ENCODE measurements at regions not wholly inside any gene's neighbourhood (a gene's known extent, or its start where the extent isn't known, plus 50 kb on each side); places are given as distances from the start of the nearest gene placed in this dataset.
"Not testable (repeated sequence)": the region's sequence is repeated elsewhere in the genome, so short reads cannot be mapped to it uniquely, and the experiment has no call there.

- no TSS peak for BruUV-seq (replicated peaks)
- DNase-seq, result no peak
- intact Hi-C loops (cut with micrococcal nuclease; ENCODE audit: unreplicated experiment), result no loop called here
- Mint-ChIP-seq H3K27ac (ENCODE audit: unreplicated experiment) (no peak overlapping the region), H3K4me3 (ENCODE audit: low read depth, unreplicated experiment) (no peak overlapping the region), H3K36me3 (ENCODE audit: insufficient read depth, unreplicated experiment) (no peaks in the 10 kb centered on the region), H3K9me3 (ENCODE audit: low read depth, unreplicated experiment) (no peaks in the 10 kb centered on the region), H3K27me3 (ENCODE audit: unreplicated experiment) (no peaks in the 10 kb centered on the region), H3K4me1 (ENCODE audit: low read depth, unreplicated experiment) (no peaks in the 10 kb centered on the region)
- no peak for TF ChIP-seq CTCF (IDR thresholded peaks at IDR 0.05; ENCODE audit: unreplicated experiment)
- CTCF ChIA-PET, result no interaction called here
Observed at GRCh38 chr6:14291331-14291730, 173.8 kb downstream of the CD83 start.

DNA sequence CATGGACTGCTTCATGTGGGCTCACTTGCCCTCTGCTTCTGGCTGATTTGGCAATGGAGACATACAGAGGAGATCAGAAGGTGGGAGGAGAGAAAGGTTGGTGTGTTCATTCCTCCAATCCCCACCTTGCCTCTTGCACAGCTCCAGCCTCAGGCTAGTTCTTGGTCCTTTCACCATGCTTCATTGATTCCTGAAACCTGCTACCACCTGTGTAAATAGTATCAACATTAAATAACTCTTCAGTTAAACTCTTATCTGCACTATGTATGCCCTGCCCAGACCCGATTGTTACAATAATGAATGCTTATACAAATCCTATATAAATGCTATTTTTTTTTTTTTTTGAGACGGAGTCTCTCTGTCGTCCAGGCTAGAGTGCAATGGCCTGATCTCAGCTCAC lies 174.5 kb downstream of the CD83 start:
- intact Hi-C loops (cut with micrococcal nuclease; ENCODE audit: unreplicated experiment), result no loop called here
- H3K36me3 Mint-ChIP-seq (ENCODE audit: insufficient read depth, unreplicated experiment), result no peaks in the 10 kb centered on the region
- H3K9me3 Mint-ChIP-seq (ENCODE audit: low read depth, unreplicated experiment), result no peaks in the 10 kb centered on the region
- TF ChIP-seq CTCF (IDR thresholded peaks at IDR 0.05; ENCODE audit: unreplicated experiment), result no peak
- no peak overlapping the region for H3K27ac Mint-ChIP-seq (ENCODE audit: unreplicated experiment)
- no peak overlapping the region for H3K4me3 Mint-ChIP-seq (ENCODE audit: low read depth, unreplicated experiment)
- H3K4me1 Mint-ChIP-seq (ENCODE audit: low read depth, unreplicated experiment), result no peaks in the 10 kb centered on the region
- CTCF ChIA-PET, result no interaction called here
- DNase-seq, result no peak
- H3K27me3 Mint-ChIP-seq (ENCODE audit: unreplicated experiment), result no peaks in the 10 kb centered on the region
- BruUV-seq (replicated peaks), result no TSS peak

DNA sequence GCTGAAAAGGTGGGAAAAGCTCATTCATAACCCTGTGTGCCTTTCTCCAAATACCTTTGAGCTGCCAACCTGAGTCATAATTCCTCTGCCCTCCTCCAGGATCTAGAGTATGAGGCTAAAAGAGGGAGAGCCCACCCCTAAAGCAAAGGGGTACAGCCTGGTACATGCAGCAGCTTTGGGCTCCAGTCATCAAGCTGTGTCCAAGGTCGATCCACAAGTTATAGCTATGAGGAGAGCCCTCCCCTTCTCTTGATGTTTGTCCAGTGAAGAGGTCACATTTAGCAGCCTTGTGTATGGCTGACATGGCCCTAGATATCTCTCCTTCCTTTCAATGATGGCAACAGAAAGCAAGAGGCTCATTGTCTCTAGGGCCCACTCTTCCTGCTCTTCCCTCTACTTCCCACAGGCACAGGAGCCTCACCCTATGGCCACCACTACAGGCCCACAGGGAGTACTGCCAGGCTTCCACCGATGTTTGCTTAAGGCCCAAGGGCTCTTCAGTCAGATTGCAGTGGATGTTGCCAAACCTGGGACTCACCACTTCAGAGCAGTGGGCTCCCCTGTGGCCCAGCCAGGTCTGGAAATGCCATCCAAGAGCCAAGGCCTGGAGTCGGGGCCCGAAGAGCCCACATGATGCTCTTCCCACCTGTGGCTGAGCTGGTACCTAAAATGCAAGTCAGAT lies 176.8 kb downstream of the CD83 start:
- no TSS peak for BruUV-seq (replicated peaks)
- intact Hi-C loops (cut with micrococcal nuclease; ENCODE audit: unreplicated experiment), result no loop called here
- Mint-ChIP-seq H3K9me3 (ENCODE audit: low read depth, unreplicated experiment) (no peaks in the 10 kb centered on the region), H3K4me3 (ENCODE audit: low read depth, unreplicated experiment) (no peak overlapping the region), H3K36me3 (ENCODE audit: insufficient read depth, unreplicated experiment) (no peaks in the 10 kb centered on the region), H3K27ac (ENCODE audit: unreplicated experiment) (no peak overlapping the region), H3K4me1 (ENCODE audit: low read depth, unreplicated experiment) (no peaks in the 10 kb centered on the region), H3K27me3 (ENCODE audit: unreplicated experiment) (no peaks in the 10 kb centered on the region)
- TF ChIP-seq CTCF (IDR thresholded peaks at IDR 0.05; ENCODE audit: unreplicated experiment), result no peak
- DNase-seq, result no peak
- CTCF ChIA-PET, result interaction anchor here (0.7 kb wide), 1 partner anchor 1180 kb away, joined by 4 read pairs; no protein-coding TSS in a partner anchor

GRCh38 chr6:14296698-14297097 lies 179.1 kb downstream of the CD83 start:
- BruUV-seq (replicated peaks); DNase-seq; H3K27ac Mint-ChIP-seq (ENCODE audit: unreplicated experiment); H3K36me3 Mint-ChIP-seq (ENCODE audit: insufficient read depth, unreplicated experiment); CTCF ChIA-PET; H3K4me1 Mint-ChIP-seq (ENCODE audit: low read depth, unreplicated experiment); H3K9me3 Mint-ChIP-seq (ENCODE audit: low read depth, unreplicated experiment); intact Hi-C loops (cut with micrococcal nuclease; ENCODE audit: unreplicated experiment); H3K27me3 Mint-ChIP-seq (ENCODE audit: unreplicated experiment); H3K4me3 Mint-ChIP-seq (ENCODE audit: low read depth, unreplicated experiment): not testable (repeated sequence)

DNA sequence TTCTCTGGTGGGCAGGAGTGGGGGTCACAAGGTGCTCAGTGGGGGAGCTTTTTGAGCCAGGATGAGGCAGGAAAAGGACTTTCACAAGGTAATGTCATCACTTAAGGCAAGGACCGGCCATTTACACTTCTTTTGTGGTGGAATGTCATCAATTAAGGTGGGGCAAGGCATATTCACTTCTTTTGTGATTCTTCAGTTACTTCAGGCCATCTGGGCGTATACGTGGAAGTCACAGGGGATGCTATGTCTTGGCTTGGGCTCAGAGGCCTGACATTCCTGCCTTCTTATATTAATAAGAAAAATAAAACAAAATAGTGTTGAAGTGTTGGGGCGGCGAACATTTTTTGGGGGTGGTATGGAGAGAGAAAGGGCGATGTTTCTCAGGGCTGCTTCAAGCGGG lies 179.5 kb downstream of the CD83 start:
- BruUV-seq (replicated peaks); H3K36me3 Mint-ChIP-seq (ENCODE audit: insufficient read depth, unreplicated experiment); intact Hi-C loops (cut with micrococcal nuclease; ENCODE audit: unreplicated experiment); H3K4me1 Mint-ChIP-seq (ENCODE audit: low read depth, unreplicated experiment); H3K27ac Mint-ChIP-seq (ENCODE audit: unreplicated experiment); H3K9me3 Mint-ChIP-seq (ENCODE audit: low read depth, unreplicated experiment); H3K4me3 Mint-ChIP-seq (ENCODE audit: low read depth, unreplicated experiment); DNase-seq; H3K27me3 Mint-ChIP-seq (ENCODE audit: unreplicated experiment); CTCF ChIA-PET: not testable (repeated sequence)

GRCh38 chr6:14300189-14300588 lies 182.6 kb downstream of the CD83 start:
- DNase-seq; H3K36me3 Mint-ChIP-seq (ENCODE audit: insufficient read depth, unreplicated experiment); BruUV-seq (replicated peaks); H3K27ac Mint-ChIP-seq (ENCODE audit: unreplicated experiment); CTCF ChIA-PET; H3K4me1 Mint-ChIP-seq (ENCODE audit: low read depth, unreplicated experiment); H3K4me3 Mint-ChIP-seq (ENCODE audit: low read depth, unreplicated experiment); H3K9me3 Mint-ChIP-seq (ENCODE audit: low read depth, unreplicated experiment); intact Hi-C loops (cut with micrococcal nuclease; ENCODE audit: unreplicated experiment); H3K27me3 Mint-ChIP-seq (ENCODE audit: unreplicated experiment): not testable (repeated sequence)

GRCh38 chr6:14300721-14301120 lies 183.1 kb downstream of the CD83 start:
- H3K4me1 Mint-ChIP-seq (ENCODE audit: low read depth, unreplicated experiment); H3K4me3 Mint-ChIP-seq (ENCODE audit: low read depth, unreplicated experiment); H3K27me3 Mint-ChIP-seq (ENCODE audit: unreplicated experiment); H3K27ac Mint-ChIP-seq (ENCODE audit: unreplicated experiment); H3K9me3 Mint-ChIP-seq (ENCODE audit: low read depth, unreplicated experiment); H3K36me3 Mint-ChIP-seq (ENCODE audit: insufficient read depth, unreplicated experiment); DNase-seq; intact Hi-C loops (cut with micrococcal nuclease; ENCODE audit: unreplicated experiment); CTCF ChIA-PET; BruUV-seq (replicated peaks): not testable (repeated sequence)

- H3K9me3 Mint-ChIP-seq (ENCODE audit: low read depth, unreplicated experiment); DNase-seq; intact Hi-C loops (cut with micrococcal nuclease; ENCODE audit: unreplicated experiment); H3K36me3 Mint-ChIP-seq (ENCODE audit: insufficient read depth, unreplicated experiment); H3K4me1 Mint-ChIP-seq (ENCODE audit: low read depth, unreplicated experiment); BruUV-seq (replicated peaks); H3K27me3 Mint-ChIP-seq (ENCODE audit: unreplicated experiment); CTCF ChIA-PET; H3K4me3 Mint-ChIP-seq (ENCODE audit: low read depth, unreplicated experiment); H3K27ac Mint-ChIP-seq (ENCODE audit: unreplicated experiment): not testable (repeated sequence)
Observed at GRCh38 chr6:14301477-14301876, 183.9 kb downstream of the CD83 start.
